Nephron progenitor cell (in vitro differentiated cells): ENCODE measurements at regions not wholly inside any gene's neighbourhood (a gene's known extent, or its start where the extent isn't known, plus 50 kb on each side); places are given as distances from the start of the nearest gene placed in this dataset.

Experiments used
- DNase-seq: peaks from one replicate; pipeline ENCODE4 v3.0.0; 2021
- H3K27ac Mint-ChIP-seq: 2 replicates; pipeline ENCODE4 v1.8.0; 2021; ENCODE audit warnings: mild to moderate bottlenecking, moderate library complexity, mixed read lengths
- H3K27me3 Mint-ChIP-seq: 2 replicates; pipeline ENCODE4 v1.8.0; 2021; ENCODE audit warnings: mild to moderate bottlenecking, low read depth, mixed read lengths; ENCODE audit not compliant: poor library complexity
- H3K36me3 Mint-ChIP-seq: 2 replicates; pipeline ENCODE4 v1.8.0; 2021; ENCODE audit warnings: low read depth, mixed read lengths
- H3K4me1 Mint-ChIP-seq: 2 replicates; pipeline ENCODE4 v1.8.0; 2021; ENCODE audit warnings: mixed read lengths
- H3K4me3 Mint-ChIP-seq: 2 replicates; pipeline ENCODE4 v1.8.0; 2021; ENCODE audit warnings: mild to moderate bottlenecking, moderate library complexity, mixed read lengths
- H3K9me3 Mint-ChIP-seq: 2 replicates; pipeline ENCODE4 v1.8.0; 2021; ENCODE audit warnings: mild to moderate bottlenecking, moderate library complexity, mixed read lengths
- TF ChIP-seq, protein P1 (sequence below): fragments of 200-600 bp; sonication (generic); IDR thresholded peaks from 2 replicates; pipeline ENCODE4 v1.5.0; 2021; ENCODE audit warnings: antibody characterized with exemption

- DNase-seq, result no peak
- no peaks in the 10 kb centered on the region for H3K36me3 Mint-ChIP-seq
- peaks cover 9% of the 10 kb centered on the region for H3K4me1 Mint-ChIP-seq
- peaks cover 21% of the 10 kb centered on the region for H3K9me3 Mint-ChIP-seq
- peaks cover 5% of the 10 kb centered on the region for H3K27me3 Mint-ChIP-seq
- no peak overlapping the region for H3K27ac Mint-ChIP-seq
- no peak overlapping the region for H3K4me3 Mint-ChIP-seq
- TF ChIP-seq, protein P1, sequence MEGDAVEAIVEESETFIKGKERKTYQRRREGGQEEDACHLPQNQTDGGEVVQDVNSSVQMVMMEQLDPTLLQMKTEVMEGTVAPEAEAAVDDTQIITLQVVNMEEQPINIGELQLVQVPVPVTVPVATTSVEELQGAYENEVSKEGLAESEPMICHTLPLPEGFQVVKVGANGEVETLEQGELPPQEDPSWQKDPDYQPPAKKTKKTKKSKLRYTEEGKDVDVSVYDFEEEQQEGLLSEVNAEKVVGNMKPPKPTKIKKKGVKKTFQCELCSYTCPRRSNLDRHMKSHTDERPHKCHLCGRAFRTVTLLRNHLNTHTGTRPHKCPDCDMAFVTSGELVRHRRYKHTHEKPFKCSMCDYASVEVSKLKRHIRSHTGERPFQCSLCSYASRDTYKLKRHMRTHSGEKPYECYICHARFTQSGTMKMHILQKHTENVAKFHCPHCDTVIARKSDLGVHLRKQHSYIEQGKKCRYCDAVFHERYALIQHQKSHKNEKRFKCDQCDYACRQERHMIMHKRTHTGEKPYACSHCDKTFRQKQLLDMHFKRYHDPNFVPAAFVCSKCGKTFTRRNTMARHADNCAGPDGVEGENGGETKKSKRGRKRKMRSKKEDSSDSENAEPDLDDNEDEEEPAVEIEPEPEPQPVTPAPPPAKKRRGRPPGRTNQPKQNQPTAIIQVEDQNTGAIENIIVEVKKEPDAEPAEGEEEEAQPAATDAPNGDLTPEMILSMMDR, result no peak
Measured at GRCh38 chr6:14905201-14905600, 340.7 kb upstream of the JARID2 start.

DNA sequence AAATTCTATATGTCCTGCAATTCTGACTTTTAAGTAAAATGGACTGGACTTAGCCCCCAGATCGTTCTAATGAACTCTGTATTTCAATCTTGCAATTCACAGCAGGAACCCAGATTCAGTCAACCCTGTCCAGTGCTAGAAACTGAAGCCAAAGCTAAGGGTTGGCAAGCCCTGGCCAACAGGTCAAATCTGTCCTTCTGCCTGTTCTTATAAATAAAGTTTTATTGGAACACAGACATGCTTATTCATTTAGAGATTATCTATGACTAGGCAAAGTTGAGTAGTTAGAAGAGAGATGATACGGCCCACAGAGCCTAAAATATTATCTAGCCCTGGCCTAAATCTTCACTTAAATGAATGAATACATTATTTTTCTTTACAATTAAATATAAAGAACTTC lies 339.2 kb upstream of the JARID2 start:
- H3K9me3 Mint-ChIP-seq, result peaks cover 6% of the 10 kb centered on the region
- H3K4me3 Mint-ChIP-seq, result no peak overlapping the region
- TF ChIP-seq, protein P1, result no peak
- no peaks in the 10 kb centered on the region for H3K36me3 Mint-ChIP-seq
- H3K27ac Mint-ChIP-seq, result no peak overlapping the region
- peaks cover 5% of the 10 kb centered on the region for H3K27me3 Mint-ChIP-seq
- H3K4me1 Mint-ChIP-seq, result peaks cover 19% of the 10 kb centered on the region
- no peak for DNase-seq

DNA sequence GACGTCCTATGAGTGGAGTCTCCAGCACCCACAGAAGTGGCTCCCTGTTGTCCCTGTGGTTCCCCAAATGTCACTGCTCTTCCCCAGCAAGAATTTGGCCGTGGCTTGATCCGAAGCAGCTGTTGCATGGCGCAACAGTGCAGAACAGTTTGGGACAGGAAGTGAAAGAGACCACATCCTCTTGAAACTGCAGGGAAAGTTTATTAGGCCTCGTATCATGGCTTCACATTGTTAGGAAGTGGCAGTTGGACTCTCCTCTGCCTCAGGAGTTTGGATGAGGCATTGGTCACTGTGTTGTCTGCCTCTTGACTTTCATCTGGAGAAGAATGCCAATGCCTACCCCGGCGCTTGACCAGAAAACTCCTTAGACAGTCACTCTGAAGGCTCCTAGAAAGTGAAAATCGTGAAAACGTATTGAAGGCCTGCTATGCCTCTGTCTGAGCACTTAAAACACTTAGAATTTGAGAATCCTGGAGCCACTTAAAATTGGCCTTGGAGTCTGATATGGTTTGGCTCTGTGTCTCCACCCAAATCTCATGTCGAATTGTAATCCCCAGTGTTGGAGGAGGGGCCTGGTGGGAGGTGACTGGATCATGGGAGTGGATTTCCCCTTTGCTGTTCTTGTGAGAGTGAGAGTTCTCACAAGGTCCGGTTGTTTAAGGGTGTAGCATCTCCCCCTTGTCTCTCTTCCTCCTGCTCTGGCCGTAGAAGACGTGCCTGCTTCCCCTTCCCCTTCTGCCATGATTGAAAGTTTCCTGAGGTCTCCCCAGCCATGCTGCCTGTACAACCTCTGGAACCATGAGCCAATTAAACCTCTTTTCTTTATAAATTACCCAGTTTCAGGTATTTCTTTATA lies 334.9 kb upstream of the JARID2 start:
- no peaks in the 10 kb centered on the region for H3K36me3 Mint-ChIP-seq
- peaks cover 2% of the 10 kb centered on the region for H3K27me3 Mint-ChIP-seq
- H3K9me3 Mint-ChIP-seq, result no peaks in the 10 kb centered on the region
- DNase-seq, result no peak
- no peak overlapping the region for H3K27ac Mint-ChIP-seq
- H3K4me3 Mint-ChIP-seq, result no peak overlapping the region
- H3K4me1 Mint-ChIP-seq, result peaks cover 34% of the 10 kb centered on the region
- TF ChIP-seq, protein P1, result no peak

GRCh38 chr6:14912226-14912625 lies 333.6 kb upstream of the JARID2 start:
- no peak for DNase-seq
- no peak overlapping the region for H3K4me3 Mint-ChIP-seq
- TF ChIP-seq, protein P1, result no peak
- H3K4me1 Mint-ChIP-seq, result peaks cover 45% of the 10 kb centered on the region
- H3K36me3 Mint-ChIP-seq, result no peaks in the 10 kb centered on the region
- no peaks in the 10 kb centered on the region for H3K9me3 Mint-ChIP-seq
- H3K27ac Mint-ChIP-seq, result no peak overlapping the region
- H3K27me3 Mint-ChIP-seq, result peaks cover 2% of the 10 kb centered on the region

DNA sequence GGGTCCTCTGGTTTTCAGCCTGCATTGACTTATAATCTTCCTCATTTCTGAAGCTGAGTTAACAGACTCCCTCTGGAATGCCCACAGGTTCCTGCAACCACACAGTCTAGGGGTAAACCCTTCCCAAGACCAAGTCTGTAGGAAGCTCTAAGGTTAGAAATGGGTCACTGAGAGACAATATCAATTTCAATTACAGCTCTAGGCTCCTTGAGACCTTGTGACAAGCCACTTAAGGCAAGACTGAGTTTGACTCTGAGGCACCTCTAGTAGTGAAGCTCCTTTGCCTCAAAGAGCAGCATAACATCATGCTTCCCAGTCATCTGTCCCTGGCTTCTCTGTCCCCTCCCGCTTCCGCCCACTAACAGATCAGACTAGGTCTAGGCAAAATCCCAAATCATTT lies 333.2 kb upstream of the JARID2 start:
- no peak for DNase-seq
- peaks cover 2% of the 10 kb centered on the region for H3K9me3 Mint-ChIP-seq
- peaks cover 49% of the 10 kb centered on the region for H3K4me1 Mint-ChIP-seq
- no peak overlapping the region for H3K4me3 Mint-ChIP-seq
- TF ChIP-seq, protein P1, result no peak
- H3K36me3 Mint-ChIP-seq, result no peaks in the 10 kb centered on the region
- H3K27me3 Mint-ChIP-seq, result peaks cover 2% of the 10 kb centered on the region
- H3K27ac Mint-ChIP-seq, result no peak overlapping the region

DNA sequence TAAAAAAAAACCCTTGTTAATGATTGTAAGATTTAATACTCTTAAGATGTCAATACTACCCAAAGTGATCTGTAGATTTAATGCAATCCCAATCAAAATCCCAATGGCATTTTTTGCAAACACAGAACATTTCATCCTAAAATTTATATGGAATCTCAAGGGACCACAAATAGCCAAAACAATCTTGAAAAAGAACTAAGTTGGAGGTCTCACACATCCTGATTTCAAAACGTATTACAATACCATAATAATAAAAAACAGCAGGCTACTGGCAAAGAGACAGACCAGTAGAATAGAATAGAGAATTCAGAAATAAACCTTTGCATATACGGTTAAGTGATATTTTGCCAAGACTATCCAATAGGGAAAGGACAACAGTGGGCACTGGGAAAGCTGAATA lies 331.9 kb upstream of the JARID2 start:
- no peak for DNase-seq
- H3K4me3 Mint-ChIP-seq, result no peak overlapping the region
- H3K27me3 Mint-ChIP-seq, result no peaks in the 10 kb centered on the region
- H3K9me3 Mint-ChIP-seq, result peaks cover 3% of the 10 kb centered on the region
- peaks cover 62% of the 10 kb centered on the region for H3K4me1 Mint-ChIP-seq
- TF ChIP-seq, protein P1, result no peak
- H3K27ac Mint-ChIP-seq, result no peak overlapping the region
- H3K36me3 Mint-ChIP-seq, result no peaks in the 10 kb centered on the region
